ENCODE measurements at regions not wholly inside any gene's neighbourhood (a gene's known extent, or its start where the extent isn't known, plus 50 kb on each side); places are given as distances from the start of the nearest gene placed in this dataset.

DNA sequence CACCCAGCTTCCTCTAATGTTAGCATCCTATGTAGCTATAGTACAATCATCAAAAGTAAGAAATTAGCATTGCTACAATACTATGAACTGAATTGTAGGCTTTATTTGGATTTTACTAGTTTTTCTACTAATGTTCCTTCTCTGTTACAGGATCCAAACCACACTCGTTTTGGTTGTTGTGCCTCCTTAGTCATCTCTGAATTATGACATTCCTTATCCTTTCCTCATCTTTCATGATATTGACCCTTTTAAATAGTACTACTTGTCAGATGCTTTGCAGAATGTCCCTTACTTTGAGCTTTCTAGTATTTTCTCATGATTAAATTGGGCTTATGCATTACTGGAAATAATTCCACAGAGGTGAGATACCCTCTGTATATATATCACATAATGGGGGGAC lies 265.4 kb downstream of the VPS13C start:
- TF ChIP-seq, protein P1, sequence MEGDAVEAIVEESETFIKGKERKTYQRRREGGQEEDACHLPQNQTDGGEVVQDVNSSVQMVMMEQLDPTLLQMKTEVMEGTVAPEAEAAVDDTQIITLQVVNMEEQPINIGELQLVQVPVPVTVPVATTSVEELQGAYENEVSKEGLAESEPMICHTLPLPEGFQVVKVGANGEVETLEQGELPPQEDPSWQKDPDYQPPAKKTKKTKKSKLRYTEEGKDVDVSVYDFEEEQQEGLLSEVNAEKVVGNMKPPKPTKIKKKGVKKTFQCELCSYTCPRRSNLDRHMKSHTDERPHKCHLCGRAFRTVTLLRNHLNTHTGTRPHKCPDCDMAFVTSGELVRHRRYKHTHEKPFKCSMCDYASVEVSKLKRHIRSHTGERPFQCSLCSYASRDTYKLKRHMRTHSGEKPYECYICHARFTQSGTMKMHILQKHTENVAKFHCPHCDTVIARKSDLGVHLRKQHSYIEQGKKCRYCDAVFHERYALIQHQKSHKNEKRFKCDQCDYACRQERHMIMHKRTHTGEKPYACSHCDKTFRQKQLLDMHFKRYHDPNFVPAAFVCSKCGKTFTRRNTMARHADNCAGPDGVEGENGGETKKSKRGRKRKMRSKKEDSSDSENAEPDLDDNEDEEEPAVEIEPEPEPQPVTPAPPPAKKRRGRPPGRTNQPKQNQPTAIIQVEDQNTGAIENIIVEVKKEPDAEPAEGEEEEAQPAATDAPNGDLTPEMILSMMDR (IDR thresholded peaks at IDR 0.05; ENCODE audit: low read length), result no peak
- no peak for TF ChIP-seq EZH2 (IDR thresholded peaks at IDR 0.05; ENCODE audit: borderline replicate concordance, low read length)
